ENCODE measurements at regions not wholly inside any gene's neighbourhood (a gene's known extent, or its start where the extent isn't known, plus 50 kb on each side); places are given as distances from the start of the nearest gene placed in this dataset.
"Not testable (repeated sequence)": the region's sequence is repeated elsewhere in the genome, so short reads cannot be mapped to it uniquely, and the experiment has no call there.

- Mint-ChIP-seq H3K9me3 (no peaks in the 10 kb centered on the region), H3K4me3 (no peak overlapping the region), H3K4me1 (no peaks in the 10 kb centered on the region), H3K27ac (no peak overlapping the region), H3K27me3 (peaks cover 5% of the 10 kb centered on the region), H3K36me3 (ENCODE audit: low read depth) (no peaks in the 10 kb centered on the region)
- DNase-seq: no peak
- ATAC-seq: no peak
Measured at GRCh38 chr1:60841116-60842046, 241.0 kb upstream of the NFIA start.

- not testable (repeated sequence) for H3K36me3 Mint-ChIP-seq (ENCODE audit: low read depth); ATAC-seq; H3K27ac Mint-ChIP-seq; H3K4me3 Mint-ChIP-seq; DNase-seq; H3K27me3 Mint-ChIP-seq; H3K9me3 Mint-ChIP-seq; H3K4me1 Mint-ChIP-seq
Measured at GRCh38 chr1:60840476-60840875, 241.9 kb upstream of the NFIA start.

- no peak overlapping the region for H3K4me3 Mint-ChIP-seq
- peaks cover 2% of the 10 kb centered on the region for H3K4me1 Mint-ChIP-seq
- H3K27me3 Mint-ChIP-seq: peaks cover 18% of the 10 kb centered on the region
- H3K9me3 Mint-ChIP-seq: no peaks in the 10 kb centered on the region
- no peak for ATAC-seq
- H3K27ac Mint-ChIP-seq: no peak overlapping the region
- DNase-seq: no peak
- H3K36me3 Mint-ChIP-seq (ENCODE audit: low read depth): no peaks in the 10 kb centered on the region
Measured at GRCh38 chr1:60835649-60836048, 246.7 kb upstream of the NFIA start.

- ATAC-seq (no peak), DNase-seq (no peak)
- Mint-ChIP-seq H3K27ac (no peak overlapping the region), H3K4me1 (peaks cover 2% of the 10 kb centered on the region), H3K4me3 (no peak overlapping the region), H3K36me3 (ENCODE audit: low read depth) (no peaks in the 10 kb centered on the region), H3K27me3 (peaks cover 19% of the 10 kb centered on the region), H3K9me3 (no peaks in the 10 kb centered on the region)
Measured at GRCh38 chr1:60833173-60833572, 249.2 kb upstream of the NFIA start.

- H3K27ac Mint-ChIP-seq: no peak overlapping the region
Measured at GRCh38 chr1:60832367-60832766, 250.0 kb upstream of the NFIA start.

GRCh38 chr1:60831780-60832179 is 250.6 kb upstream of the NFIA start:
- H3K27ac Mint-ChIP-seq: no peak overlapping the region
- H3K9me3 Mint-ChIP-seq: peaks cover 5% of the 10 kb centered on the region
- H3K36me3 Mint-ChIP-seq (ENCODE audit: low read depth): no peaks in the 10 kb centered on the region
- DNase-seq: no peak
- peaks cover 2% of the 10 kb centered on the region for H3K4me1 Mint-ChIP-seq
- no peak overlapping the region for H3K4me3 Mint-ChIP-seq
- H3K27me3 Mint-ChIP-seq: peaks cover 21% of the 10 kb centered on the region
- no peak for ATAC-seq

More at GRCh38 chr1:60832367-60832766, 250.0 kb upstream of the NFIA start:
- H3K9me3 Mint-ChIP-seq: peaks cover 3% of the 10 kb centered on the region
- ATAC-seq: no peak
- H3K4me3 Mint-ChIP-seq: no peak overlapping the region
- no peaks in the 10 kb centered on the region for H3K36me3 Mint-ChIP-seq (ENCODE audit: low read depth)
- peaks cover 2% of the 10 kb centered on the region for H3K4me1 Mint-ChIP-seq
- DNase-seq: no peak
- peaks cover 21% of the 10 kb centered on the region for H3K27me3 Mint-ChIP-seq

- Mint-ChIP-seq H3K27ac (no peak overlapping the region), H3K36me3 (ENCODE audit: low read depth) (no peaks in the 10 kb centered on the region), H3K4me1 (peaks cover 2% of the 10 kb centered on the region), H3K9me3 (peaks cover 12% of the 10 kb centered on the region), H3K27me3 (peaks cover 18% of the 10 kb centered on the region), H3K4me3 (no peak overlapping the region)
- no peak for ATAC-seq
- DNase-seq: no peak
Measured at GRCh38 chr1:60828944-60829343, 253.4 kb upstream of the NFIA start.

- no peak overlapping the region for H3K27ac Mint-ChIP-seq
- H3K9me3 Mint-ChIP-seq: peaks cover 12% of the 10 kb centered on the region
- H3K4me1 Mint-ChIP-seq: no peaks in the 10 kb centered on the region
- ATAC-seq: no peak
- no peak overlapping the region for H3K4me3 Mint-ChIP-seq
- no peak for DNase-seq
- no peaks in the 10 kb centered on the region for H3K36me3 Mint-ChIP-seq (ENCODE audit: low read depth)
- H3K27me3 Mint-ChIP-seq: peaks cover 9% of the 10 kb centered on the region
Measured at GRCh38 chr1:60826320-60827094, 255.9 kb upstream of the NFIA start.

- peaks cover 12% of the 10 kb centered on the region for H3K9me3 Mint-ChIP-seq
- no peaks in the 10 kb centered on the region for H3K4me1 Mint-ChIP-seq
- ATAC-seq: no peak
- no peak for DNase-seq
- peaks cover 3% of the 10 kb centered on the region for H3K27me3 Mint-ChIP-seq
- no peak overlapping the region for H3K27ac Mint-ChIP-seq
- H3K36me3 Mint-ChIP-seq (ENCODE audit: low read depth): no peaks in the 10 kb centered on the region
- H3K4me3 Mint-ChIP-seq: no peak overlapping the region
Measured at GRCh38 chr1:60825593-60825992, 256.8 kb upstream of the NFIA start.

- DNase-seq (no peak), ATAC-seq (no peak)
- Mint-ChIP-seq H3K36me3 (ENCODE audit: low read depth) (no peaks in the 10 kb centered on the region), H3K27ac (no peak overlapping the region), H3K4me3 (no peak overlapping the region), H3K27me3 (peaks cover 2% of the 10 kb centered on the region), H3K4me1 (no peaks in the 10 kb centered on the region), H3K9me3 (peaks cover 12% of the 10 kb centered on the region)
Measured at GRCh38 chr1:60823151-60823550, 259.2 kb upstream of the NFIA start.

GRCh38 chr1:60822252-60822651 is 260.1 kb upstream of the NFIA start:
- no peak overlapping the region for H3K4me3 Mint-ChIP-seq
- H3K4me1 Mint-ChIP-seq: no peaks in the 10 kb centered on the region
- no peak overlapping the region for H3K27ac Mint-ChIP-seq
- no peaks in the 10 kb centered on the region for H3K36me3 Mint-ChIP-seq (ENCODE audit: low read depth)
- DNase-seq (no peak), ATAC-seq (no peak)
- H3K9me3 Mint-ChIP-seq: peaks cover 9% of the 10 kb centered on the region
- H3K27me3 Mint-ChIP-seq: no peaks in the 10 kb centered on the region

- ATAC-seq: no peak
- peaks cover 1% of the 10 kb centered on the region for H3K9me3 Mint-ChIP-seq
Measured at GRCh38 chr1:60821156-60821555, 261.2 kb upstream of the NFIA start.

GRCh38 chr1:60818969-60819701 is 263.2 kb upstream of the NFIA start:
- no peak for ATAC-seq
- Mint-ChIP-seq H3K27me3 (peaks cover under 1% of the 10 kb centered on the region), H3K4me1 (no peaks in the 10 kb centered on the region), H3K36me3 (ENCODE audit: low read depth) (no peaks in the 10 kb centered on the region), H3K4me3 (no peak overlapping the region), H3K9me3 (no peaks in the 10 kb centered on the region), H3K27ac (no peak overlapping the region)
- no peak for DNase-seq

More at GRCh38 chr1:60821156-60821555, 261.2 kb upstream of the NFIA start:
- Mint-ChIP-seq H3K4me1 (no peaks in the 10 kb centered on the region), H3K4me3 (no peak overlapping the region), H3K36me3 (ENCODE audit: low read depth) (no peaks in the 10 kb centered on the region), H3K27me3 (no peaks in the 10 kb centered on the region), H3K27ac (no peak overlapping the region)
- DNase-seq: no peak

GRCh38 chr1:60813071-60813470 is 269.3 kb upstream of the NFIA start:
- Mint-ChIP-seq H3K4me3 (no peak overlapping the region), H3K4me1 (no peaks in the 10 kb centered on the region), H3K27ac (no peak overlapping the region), H3K9me3 (no peaks in the 10 kb centered on the region), H3K36me3 (ENCODE audit: low read depth) (no peaks in the 10 kb centered on the region), H3K27me3 (peaks cover 4% of the 10 kb centered on the region)
- no peak for ATAC-seq
- DNase-seq: no peak

All from activated naive CD8-positive, alpha-beta T cell treated with anti-CD3 and anti-CD28 coated beads, Interleukin-2, amount 50 U/mL, for 24 hours (primary cell).